ENCODE measurements at regions not wholly inside any gene's neighbourhood (a gene's known extent, or its start where the extent isn't known, plus 50 kb on each side); places are given as distances from the start of the nearest gene placed in this dataset.

GRCh38 chr16:65961476-65962143 is 404.9 kb upstream of the CDH5 start:
- DNase-seq (ENCODE audit: low read depth in 2 of 2) = no peak

GRCh38 chr16:65959983-65960382 is 406.5 kb upstream of the CDH5 start:
- no peak for DNase-seq (ENCODE audit: low read depth in 2 of 2)

- DNase-seq (ENCODE audit: low read depth in 2 of 2) = no peak
Observed at GRCh38 chr16:65958086-65958485, 408.4 kb upstream of the CDH5 start.

- no peak for DNase-seq (ENCODE audit: low read depth in 2 of 2)
Observed at GRCh38 chr16:65956100-65956499, 410.4 kb upstream of the CDH5 start.

GRCh38 chr16:65954446-65954845 is 412.0 kb upstream of the CDH5 start:
- no peak for DNase-seq (ENCODE audit: low read depth in 2 of 2)

GRCh38 chr16:65950211-65950610 is 416.3 kb upstream of the CDH5 start:
- DNase-seq (ENCODE audit: low read depth in 2 of 2) = no peak

- no peak for DNase-seq (ENCODE audit: low read depth in 2 of 2)
Observed at GRCh38 chr16:65948361-65948760, 418.1 kb upstream of the CDH5 start.

- no peak for DNase-seq (ENCODE audit: low read depth in 2 of 2)
Observed at GRCh38 chr16:65947951-65948350, 418.5 kb upstream of the CDH5 start.

- no peak for DNase-seq (ENCODE audit: low read depth in 2 of 2)
Observed at GRCh38 chr16:65945493-65945892, 421.0 kb upstream of the CDH5 start.

- DNase-seq (ENCODE audit: low read depth in 2 of 2) = no peak
Observed at GRCh38 chr16:65944361-65944760, 422.1 kb upstream of the CDH5 start.

GRCh38 chr16:65940711-65941110 is 425.8 kb upstream of the CDH5 start:
- DNase-seq (ENCODE audit: low read depth in 2 of 2) = no peak

- no peak for DNase-seq (ENCODE audit: low read depth in 2 of 2)
Observed at GRCh38 chr16:65938083-65938482, 428.4 kb upstream of the CDH5 start.

- DNase-seq (ENCODE audit: low read depth in 2 of 2) = no peak
Observed at GRCh38 chr16:65937455-65937854, 429.0 kb upstream of the CDH5 start.

GRCh38 chr16:65936096-65936495 is 430.4 kb upstream of the CDH5 start:
- DNase-seq (ENCODE audit: low read depth in 2 of 2) = no peak

- no peak for DNase-seq (ENCODE audit: low read depth in 2 of 2)
Observed at GRCh38 chr16:65934443-65934842, 432.0 kb upstream of the CDH5 start.

- no peak for DNase-seq (ENCODE audit: low read depth in 2 of 2)
Observed at GRCh38 chr16:65933703-65934102, 432.8 kb upstream of the CDH5 start.

- no peak for DNase-seq (ENCODE audit: low read depth in 2 of 2)
Observed at GRCh38 chr16:65932350-65933072, 434.0 kb upstream of the CDH5 start.

GRCh38 chr16:65922923-65923322 is 443.6 kb upstream of the CDH5 start:
- no peak for DNase-seq (ENCODE audit: low read depth in 2 of 2)

- no peak for DNase-seq (ENCODE audit: low read depth in 2 of 2)
Observed at GRCh38 chr16:65919986-65920376, 446.5 kb upstream of the CDH5 start.

GRCh38 chr16:65919145-65919985 is 447.1 kb upstream of the CDH5 start:
- DNase-seq (ENCODE audit: low read depth in 2 of 2) = no peak

GRCh38 chr16:65917466-65917865 is 449.0 kb upstream of the CDH5 start:
- no peak for DNase-seq (ENCODE audit: low read depth in 2 of 2)

GRCh38 chr16:65916995-65917394 is 449.5 kb upstream of the CDH5 start:
- no peak for DNase-seq (ENCODE audit: low read depth in 2 of 2)

- DNase-seq (ENCODE audit: low read depth in 2 of 2) = no peak
Observed at GRCh38 chr16:65910291-65910690, 456.2 kb upstream of the CDH5 start.

Data from activated CD4-positive, alpha-beta T cell treated with anti-CD3 and anti-CD28 coated beads for 24 hours (primary cell).